ENCODE measurements at regions not wholly inside any gene's neighbourhood (a gene's known extent, or its start where the extent isn't known, plus 50 kb on each side); places are given as distances from the start of the nearest gene placed in this dataset.

DNA sequence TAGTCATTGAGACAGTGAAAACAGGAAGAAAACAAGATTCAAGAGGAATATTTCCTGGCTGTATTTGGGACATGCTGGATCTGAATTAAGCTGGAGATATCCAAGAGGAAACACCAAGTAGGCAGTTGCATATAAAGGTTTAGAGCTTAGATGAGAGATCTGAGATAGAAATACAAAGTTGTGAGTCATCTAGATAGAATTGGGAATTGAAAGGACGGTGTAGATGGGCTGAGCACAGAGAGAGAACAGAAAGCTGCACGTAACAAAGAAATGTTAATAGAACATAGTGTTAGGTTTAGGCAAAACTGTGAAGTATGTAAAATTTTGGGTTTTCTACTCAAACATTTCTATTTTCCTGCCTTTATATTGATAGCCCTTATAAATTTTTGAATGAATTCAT lies 218.5 kb upstream of the TMEM196 start:
- TF ChIP-seq EZH2 (IDR thresholded peaks at IDR 0.05; ENCODE audit: low read depth, low read length, severe bottlenecking) (no peak), CHD2 (IDR thresholded peaks at IDR 0.05; ENCODE audit: low read length) (no peak), POLR2AphosphoS5 (IDR thresholded peaks at IDR 0.05; ENCODE audit: low read depth, low read length) (no peak), ZNF274 (IDR thresholded peaks at IDR 0.05; ENCODE audit: borderline replicate concordance, extremely low read depth, low read length) (no peak), BACH1 (IDR thresholded peaks at IDR 0.05; ENCODE audit: low read length) (no peak)
- TF ChIP-seq, protein P1, sequence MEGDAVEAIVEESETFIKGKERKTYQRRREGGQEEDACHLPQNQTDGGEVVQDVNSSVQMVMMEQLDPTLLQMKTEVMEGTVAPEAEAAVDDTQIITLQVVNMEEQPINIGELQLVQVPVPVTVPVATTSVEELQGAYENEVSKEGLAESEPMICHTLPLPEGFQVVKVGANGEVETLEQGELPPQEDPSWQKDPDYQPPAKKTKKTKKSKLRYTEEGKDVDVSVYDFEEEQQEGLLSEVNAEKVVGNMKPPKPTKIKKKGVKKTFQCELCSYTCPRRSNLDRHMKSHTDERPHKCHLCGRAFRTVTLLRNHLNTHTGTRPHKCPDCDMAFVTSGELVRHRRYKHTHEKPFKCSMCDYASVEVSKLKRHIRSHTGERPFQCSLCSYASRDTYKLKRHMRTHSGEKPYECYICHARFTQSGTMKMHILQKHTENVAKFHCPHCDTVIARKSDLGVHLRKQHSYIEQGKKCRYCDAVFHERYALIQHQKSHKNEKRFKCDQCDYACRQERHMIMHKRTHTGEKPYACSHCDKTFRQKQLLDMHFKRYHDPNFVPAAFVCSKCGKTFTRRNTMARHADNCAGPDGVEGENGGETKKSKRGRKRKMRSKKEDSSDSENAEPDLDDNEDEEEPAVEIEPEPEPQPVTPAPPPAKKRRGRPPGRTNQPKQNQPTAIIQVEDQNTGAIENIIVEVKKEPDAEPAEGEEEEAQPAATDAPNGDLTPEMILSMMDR (IDR thresholded peaks at IDR 0.05; ENCODE audit: control extremely low read depth in 1 of 3, insufficient read depth in 1 of 3, low read depth in 1 of 3, low read length in 3 of 3): no peak
- TF ChIP-seq, protein P2, sequence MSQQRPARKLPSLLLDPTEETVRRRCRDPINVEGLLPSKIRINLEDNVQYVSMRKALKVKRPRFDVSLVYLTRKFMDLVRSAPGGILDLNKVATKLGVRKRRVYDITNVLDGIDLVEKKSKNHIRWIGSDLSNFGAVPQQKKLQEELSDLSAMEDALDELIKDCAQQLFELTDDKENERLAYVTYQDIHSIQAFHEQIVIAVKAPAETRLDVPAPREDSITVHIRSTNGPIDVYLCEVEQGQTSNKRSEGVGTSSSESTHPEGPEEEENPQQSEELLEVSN (IDR thresholded peaks at IDR 0.05): no peak

All from H1 (cell line).